ENCODE measurements at regions not wholly inside any gene's neighbourhood (a gene's known extent, or its start where the extent isn't known, plus 50 kb on each side); places are given as distances from the start of the nearest gene placed in this dataset.

DNA sequence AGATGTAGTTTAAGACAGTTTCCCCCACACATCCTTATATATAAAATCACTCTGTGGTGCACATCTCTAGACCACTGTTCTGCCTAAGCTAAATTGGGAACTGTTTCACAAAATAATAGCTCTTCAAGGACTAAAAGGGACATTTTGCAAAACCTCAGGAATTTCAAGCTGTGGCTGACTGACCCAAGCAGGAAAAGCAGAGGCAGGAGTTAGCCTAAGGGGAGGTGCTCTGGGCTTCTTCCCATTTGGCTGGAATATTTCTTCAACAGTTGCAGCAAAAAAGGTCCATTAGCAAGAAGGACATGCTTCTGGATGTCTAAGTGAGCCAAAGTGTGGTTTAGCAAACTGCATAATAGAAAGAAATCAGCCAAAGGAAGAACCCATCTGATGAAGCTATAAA, 551.2 kb upstream of the ANKRD30A start:
- Histone ChIP-seq H3K27ac (ENCODE audit: low read depth, low read length) (no peak overlapping the region), H3K36me3 (ENCODE audit: control insufficient read depth, insufficient read depth, low read length) (no peaks in the 10 kb centered on the region), H3K27me3 (ENCODE audit: control insufficient read depth, insufficient read depth, low read length) (no peaks in the 10 kb centered on the region), H3K9me3 (ENCODE audit: control insufficient read depth, insufficient read depth, low read length) (no peaks in the 10 kb centered on the region), H3K4me3 (ENCODE audit: low read depth, low read length) (no peak overlapping the region), H3K4me1 (ENCODE audit: control insufficient read depth, insufficient read depth, low read length) (no peaks in the 10 kb centered on the region)
- no peak for DNase-seq (ENCODE audit: low read depth in 4 of 6, low spot score in 6 of 6)

DNA sequence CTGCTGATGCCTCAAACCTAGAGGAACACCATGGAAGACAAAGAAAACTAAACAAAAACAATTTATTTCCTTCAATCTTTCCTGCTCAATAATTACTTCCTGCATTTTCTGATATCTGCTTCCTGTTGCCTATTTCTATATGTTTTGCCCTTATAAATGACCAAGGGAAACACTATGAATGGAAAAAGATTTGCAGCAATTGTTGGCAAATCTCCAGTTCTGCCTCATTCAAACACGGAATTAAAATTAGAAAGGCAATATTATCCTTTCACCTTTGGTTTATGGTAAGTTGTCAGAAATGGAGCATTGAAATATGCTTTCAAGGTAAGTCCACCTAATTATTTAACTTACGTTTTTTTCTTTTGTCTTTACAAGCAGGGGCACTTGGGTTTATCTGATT, 552.2 kb upstream of the ANKRD30A start:
- no peak for DNase-seq (ENCODE audit: low read depth in 4 of 6, low spot score in 6 of 6)
- H3K36me3 ChIP-seq (ENCODE audit: control insufficient read depth, insufficient read depth, low read length) = no peaks in the 10 kb centered on the region
- no peaks in the 10 kb centered on the region for H3K4me1 ChIP-seq (ENCODE audit: control insufficient read depth, insufficient read depth, low read length)
- H3K27ac ChIP-seq (ENCODE audit: low read depth, low read length) = no peak overlapping the region
- no peak overlapping the region for H3K4me3 ChIP-seq (ENCODE audit: low read depth, low read length)
- no CpG with 5 or more reads among the region's 2 CpGs for WGBS (ENCODE audit: insufficient coverage)
- H3K27me3 ChIP-seq (ENCODE audit: control insufficient read depth, insufficient read depth, low read length) = no peaks in the 10 kb centered on the region
- no peaks in the 10 kb centered on the region for H3K9me3 ChIP-seq (ENCODE audit: control insufficient read depth, insufficient read depth, low read length)

DNA sequence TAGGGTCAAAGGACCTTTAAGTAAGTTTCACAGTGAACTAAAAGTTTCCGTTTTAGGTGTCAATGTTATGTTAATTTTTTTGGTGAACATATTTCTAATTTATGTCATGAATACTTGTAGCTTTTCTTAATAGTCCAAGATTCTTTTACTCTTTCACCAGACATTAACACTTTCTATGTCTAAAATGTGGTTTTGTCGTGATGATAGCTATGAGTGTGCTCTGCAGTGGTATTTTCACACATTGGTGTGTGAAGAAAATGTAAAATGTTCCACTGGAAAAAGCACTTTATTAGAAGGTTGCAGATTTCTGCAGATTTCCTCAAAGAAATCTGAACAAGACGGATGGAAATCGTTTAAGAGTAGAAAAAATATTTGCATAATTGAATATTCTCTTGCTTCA, 561.0 kb upstream of the ANKRD30A start:
- Histone ChIP-seq H3K27ac (ENCODE audit: low read depth, low read length) (no peak overlapping the region), H3K4me3 (ENCODE audit: low read depth, low read length) (no peak overlapping the region), H3K9me3 (ENCODE audit: control insufficient read depth, insufficient read depth, low read length) (no peaks in the 10 kb centered on the region), H3K36me3 (ENCODE audit: control insufficient read depth, insufficient read depth, low read length) (no peaks in the 10 kb centered on the region), H3K4me1 (ENCODE audit: control insufficient read depth, insufficient read depth, low read length) (no peaks in the 10 kb centered on the region), H3K27me3 (ENCODE audit: control insufficient read depth, insufficient read depth, low read length) (no peaks in the 10 kb centered on the region)
- no peak for DNase-seq (ENCODE audit: low read depth in 4 of 6, low spot score in 6 of 6)
- no CpG with 5 or more reads among the region's 4 CpGs for WGBS (ENCODE audit: insufficient coverage)

DNA sequence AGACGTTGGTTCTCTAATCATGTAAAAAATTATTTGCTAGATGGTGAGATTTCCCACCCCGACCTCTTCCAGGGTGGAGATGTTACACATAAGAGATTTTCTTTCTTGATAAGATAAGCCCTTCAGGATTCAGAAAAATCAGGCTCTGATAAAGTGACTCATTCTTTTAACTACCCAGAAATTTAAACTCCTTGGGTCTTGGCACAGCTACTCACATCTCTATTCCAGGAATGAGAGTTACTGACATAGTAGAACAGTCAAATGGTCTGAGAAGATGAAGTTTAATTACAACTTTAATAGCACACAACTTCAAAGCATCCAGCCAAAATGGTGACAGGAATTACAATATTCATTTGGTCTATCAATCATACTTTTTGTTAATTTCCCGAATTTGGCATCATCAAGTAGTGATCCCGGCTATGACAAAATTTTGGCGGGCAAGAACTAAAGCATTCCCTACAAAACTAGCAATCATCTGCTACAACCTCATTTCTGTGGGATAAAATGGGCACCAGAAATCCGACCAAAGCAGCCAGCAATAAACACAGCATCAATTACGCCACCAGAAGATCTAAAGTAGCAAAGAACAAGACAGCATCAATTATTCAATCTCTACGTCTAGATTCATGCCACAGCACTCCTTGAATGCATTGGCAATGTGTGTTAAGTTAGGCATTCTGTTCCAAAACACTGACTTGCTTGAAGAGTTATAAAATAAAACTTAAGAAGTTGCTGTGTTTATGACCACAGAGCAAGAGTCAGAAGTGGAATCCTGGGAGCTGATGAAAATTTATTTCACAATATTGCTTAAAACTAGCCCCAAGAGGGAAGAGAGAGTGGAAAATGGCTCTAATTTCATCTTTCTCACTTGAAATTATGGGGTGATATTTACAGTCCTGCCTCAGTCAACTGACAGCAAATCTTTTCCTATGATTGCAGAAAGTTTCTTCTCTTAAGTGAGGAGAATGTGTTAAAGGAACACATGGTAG, 565.7 kb upstream of the ANKRD30A start:
- DNase-seq (ENCODE audit: low read depth in 4 of 6, low spot score in 6 of 6) = peak in 2 of 6 donors; percentile 55 to 56
- H3K4me3 ChIP-seq (ENCODE audit: low read depth, low read length) = no peak overlapping the region
- H3K9me3 ChIP-seq (ENCODE audit: control insufficient read depth, insufficient read depth, low read length) = no peaks in the 10 kb centered on the region
- no peaks in the 10 kb centered on the region for H3K27me3 ChIP-seq (ENCODE audit: control insufficient read depth, insufficient read depth, low read length)
- WGBS (ENCODE audit: insufficient coverage) = 64% methylated on average over 3 of the region's 8 CpGs
- no peaks in the 10 kb centered on the region for H3K4me1 ChIP-seq (ENCODE audit: control insufficient read depth, insufficient read depth, low read length)
- no peaks in the 10 kb centered on the region for H3K36me3 ChIP-seq (ENCODE audit: control insufficient read depth, insufficient read depth, low read length)
- H3K27ac ChIP-seq (ENCODE audit: low read depth, low read length) = no peak overlapping the region

DNA sequence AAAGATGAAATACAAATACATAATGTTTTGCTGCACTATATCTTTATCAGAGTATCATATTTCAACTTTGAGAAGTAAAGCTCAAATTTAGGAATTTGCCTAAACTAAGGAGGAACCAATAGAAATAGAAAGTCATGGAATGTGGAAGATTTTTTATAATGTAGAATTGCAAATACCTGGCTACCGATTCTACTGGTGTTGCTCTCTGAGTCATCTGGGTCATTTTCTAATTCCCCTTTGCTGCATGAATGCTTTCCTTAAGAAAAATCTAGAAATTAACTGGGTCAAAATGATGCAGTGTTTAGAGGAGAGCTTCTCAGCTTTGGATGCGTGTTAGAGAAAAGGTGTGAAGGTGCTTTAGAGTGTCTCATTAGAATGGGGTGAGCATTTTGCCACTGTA, 568.9 kb upstream of the ANKRD30A start:
- Histone ChIP-seq H3K27ac (ENCODE audit: low read depth, low read length) (no peak overlapping the region), H3K9me3 (ENCODE audit: control insufficient read depth, insufficient read depth, low read length) (no peaks in the 10 kb centered on the region), H3K27me3 (ENCODE audit: control insufficient read depth, insufficient read depth, low read length) (no peaks in the 10 kb centered on the region), H3K4me3 (ENCODE audit: low read depth, low read length) (no peak overlapping the region), H3K36me3 (ENCODE audit: control insufficient read depth, insufficient read depth, low read length) (no peaks in the 10 kb centered on the region), H3K4me1 (ENCODE audit: control insufficient read depth, insufficient read depth, low read length) (no peaks in the 10 kb centered on the region)
- 29% methylated on average over 1 of the region's 2 CpGs for WGBS (ENCODE audit: insufficient coverage)
- DNase-seq (ENCODE audit: low read depth in 4 of 6, low spot score in 6 of 6) = no peak

DNA sequence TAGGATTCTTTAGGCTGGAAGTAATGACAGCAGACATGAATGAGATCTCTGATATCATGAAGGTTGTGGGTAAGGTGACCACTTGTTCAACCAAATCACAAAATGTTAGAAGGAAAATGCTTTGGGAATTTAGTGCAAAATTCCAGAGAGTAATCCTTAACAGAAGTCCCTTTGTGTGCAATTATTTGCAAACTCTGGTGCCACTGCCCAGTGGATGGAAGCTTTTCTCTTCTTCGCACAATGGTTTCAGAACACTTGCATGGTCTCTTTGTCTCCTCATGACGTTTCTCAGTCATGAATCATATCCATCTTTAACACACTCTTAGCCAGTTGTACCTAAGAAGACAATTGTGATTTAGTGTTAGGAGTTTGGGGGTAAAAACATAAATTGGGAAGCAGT, 570.4 kb upstream of the ANKRD30A start:
- Histone ChIP-seq H3K4me1 (ENCODE audit: control insufficient read depth, insufficient read depth, low read length) (no peaks in the 10 kb centered on the region), H3K27ac (ENCODE audit: low read depth, low read length) (peak overlapping the region; percentile 58), H3K9me3 (ENCODE audit: control insufficient read depth, insufficient read depth, low read length) (no peaks in the 10 kb centered on the region), H3K36me3 (ENCODE audit: control insufficient read depth, insufficient read depth, low read length) (no peaks in the 10 kb centered on the region), H3K4me3 (ENCODE audit: low read depth, low read length) (no peak overlapping the region), H3K27me3 (ENCODE audit: control insufficient read depth, insufficient read depth, low read length) (no peaks in the 10 kb centered on the region)
- 67% methylated on average over 1 of the region's 2 CpGs for WGBS (ENCODE audit: insufficient coverage)
- peak in 1 of 6 donors; percentile 8 for DNase-seq (ENCODE audit: low read depth in 4 of 6, low spot score in 6 of 6)

DNA sequence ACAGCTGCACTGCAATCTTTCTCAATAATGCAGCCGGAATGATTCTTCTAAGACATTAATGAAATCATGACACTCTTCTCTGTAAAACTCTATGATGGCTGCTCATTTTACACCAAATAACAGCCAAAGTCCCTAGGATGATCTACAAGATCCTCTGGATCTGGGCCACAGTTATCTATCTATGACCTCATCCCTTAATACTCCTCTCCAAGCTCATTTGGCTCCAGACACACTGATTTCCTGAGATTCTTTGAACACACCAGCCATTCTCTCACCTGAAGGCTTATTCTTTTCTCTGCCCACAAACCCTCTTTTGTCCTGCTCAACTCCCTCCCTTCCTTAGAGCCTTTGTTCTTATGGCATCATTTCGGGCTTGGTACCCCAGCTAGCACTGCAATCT, 577.4 kb upstream of the ANKRD30A start:
- no peaks in the 10 kb centered on the region for H3K36me3 ChIP-seq (ENCODE audit: control insufficient read depth, insufficient read depth, low read length)
- WGBS (ENCODE audit: insufficient coverage) = 77% methylated on average over 2 of the region's 2 CpGs
- H3K9me3 ChIP-seq (ENCODE audit: control insufficient read depth, insufficient read depth, low read length) = no peaks in the 10 kb centered on the region
- no peak overlapping the region for H3K4me3 ChIP-seq (ENCODE audit: low read depth, low read length)
- H3K27me3 ChIP-seq (ENCODE audit: control insufficient read depth, insufficient read depth, low read length) = no peaks in the 10 kb centered on the region
- H3K27ac ChIP-seq (ENCODE audit: low read depth, low read length) = no peak overlapping the region
- H3K4me1 ChIP-seq (ENCODE audit: control insufficient read depth, insufficient read depth, low read length) = no peaks in the 10 kb centered on the region
- DNase-seq (ENCODE audit: low read depth in 4 of 6, low spot score in 6 of 6) = no peak

DNA sequence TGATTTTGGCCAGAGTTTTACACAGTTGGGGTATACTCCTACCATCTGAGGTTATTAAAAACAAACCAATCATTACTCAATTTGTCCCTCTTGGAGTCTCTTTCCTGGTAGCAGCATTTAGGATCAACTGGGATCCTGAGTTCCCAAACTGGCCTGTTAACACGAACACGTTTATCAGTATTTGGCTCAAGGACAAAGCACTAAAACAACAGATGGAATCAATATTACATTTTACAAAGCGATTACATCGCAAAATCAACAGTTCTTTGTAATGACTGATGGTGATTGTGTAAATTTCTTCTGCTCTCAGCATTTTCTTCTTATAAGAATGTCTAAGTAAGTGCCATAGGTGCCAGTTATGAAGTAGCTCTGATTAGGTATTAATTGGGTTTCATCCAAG, 582.9 kb upstream of the ANKRD30A start:
- peak in 1 of 6 donors; percentile 6 for DNase-seq (ENCODE audit: low read depth in 4 of 6, low spot score in 6 of 6)
- no peak overlapping the region for H3K4me3 ChIP-seq (ENCODE audit: low read depth, low read length)
- H3K9me3 ChIP-seq (ENCODE audit: control insufficient read depth, insufficient read depth, low read length) = no peaks in the 10 kb centered on the region
- H3K36me3 ChIP-seq (ENCODE audit: control insufficient read depth, insufficient read depth, low read length) = no peaks in the 10 kb centered on the region
- H3K27ac ChIP-seq (ENCODE audit: low read depth, low read length) = no peak overlapping the region
- WGBS (ENCODE audit: insufficient coverage) = no CpG with 5 or more reads among the region's 4 CpGs
- no peaks in the 10 kb centered on the region for H3K4me1 ChIP-seq (ENCODE audit: control insufficient read depth, insufficient read depth, low read length)
- no peaks in the 10 kb centered on the region for H3K27me3 ChIP-seq (ENCODE audit: control insufficient read depth, insufficient read depth, low read length)

DNA sequence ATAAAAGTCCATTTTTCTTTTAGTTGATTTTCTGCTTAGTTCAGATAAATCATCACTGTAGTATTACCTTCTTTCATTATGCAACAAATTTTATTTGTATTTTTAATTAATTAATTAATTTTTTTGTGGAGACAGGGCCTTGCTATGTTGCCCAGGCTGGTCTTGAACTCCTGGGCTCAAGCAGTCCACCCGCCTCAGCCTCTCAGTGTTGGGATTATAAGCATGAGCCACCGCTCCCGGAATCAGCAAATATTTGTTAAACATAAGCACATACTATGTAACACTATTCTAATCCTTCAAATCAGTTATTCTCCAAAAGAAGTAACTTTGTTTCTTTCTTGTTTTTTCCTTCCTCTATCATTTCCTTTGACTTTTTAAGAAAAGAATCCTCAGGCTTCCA, 584.8 kb upstream of the ANKRD30A start:
- Histone ChIP-seq H3K9me3 (ENCODE audit: control insufficient read depth, insufficient read depth, low read length) (no peaks in the 10 kb centered on the region), H3K36me3 (ENCODE audit: control insufficient read depth, insufficient read depth, low read length) (no peaks in the 10 kb centered on the region), H3K27me3 (ENCODE audit: control insufficient read depth, insufficient read depth, low read length) (no peaks in the 10 kb centered on the region), H3K27ac (ENCODE audit: low read depth, low read length) (no peak overlapping the region), H3K4me3 (ENCODE audit: low read depth, low read length) (no peak overlapping the region), H3K4me1 (ENCODE audit: control insufficient read depth, insufficient read depth, low read length) (no peaks in the 10 kb centered on the region)
- 96% methylated on average over 3 of the region's 3 CpGs for WGBS (ENCODE audit: insufficient coverage)
- DNase-seq (ENCODE audit: low read depth in 4 of 6, low spot score in 6 of 6) = no peak

DNA sequence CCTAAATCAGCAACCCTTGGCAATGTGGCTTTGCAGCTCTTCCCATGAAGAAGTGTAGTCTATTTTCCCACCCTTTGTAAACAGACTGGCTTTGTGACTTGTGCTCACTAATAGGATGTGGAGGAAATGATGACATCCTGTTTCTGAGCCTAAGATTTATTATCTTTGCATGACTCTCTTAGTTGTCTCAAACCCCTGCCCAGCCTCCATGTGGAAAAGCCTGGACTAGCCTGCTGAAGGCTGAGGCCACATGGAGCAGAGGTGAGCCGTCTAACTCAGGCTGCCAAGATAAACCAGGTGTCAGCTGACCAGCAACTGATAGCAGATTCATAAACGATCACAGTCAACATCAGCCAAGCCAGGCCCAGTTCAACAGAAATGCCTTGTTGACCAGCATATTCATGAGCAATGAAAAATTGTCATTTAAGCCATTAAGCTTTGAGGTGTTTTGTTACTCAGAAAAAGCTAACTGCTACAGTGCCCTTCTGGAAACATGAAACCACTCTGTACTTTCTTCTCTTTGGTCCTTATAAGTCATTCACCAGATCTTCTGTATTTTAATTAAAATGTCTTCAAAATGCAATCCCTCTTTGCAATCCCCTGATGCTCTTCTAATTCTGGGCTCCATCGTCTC, 586.3 kb upstream of the ANKRD30A start:
- Histone ChIP-seq H3K27ac (ENCODE audit: low read depth, low read length) (no peak overlapping the region), H3K4me1 (ENCODE audit: control insufficient read depth, insufficient read depth, low read length) (no peaks in the 10 kb centered on the region), H3K36me3 (ENCODE audit: control insufficient read depth, insufficient read depth, low read length) (no peaks in the 10 kb centered on the region), H3K4me3 (ENCODE audit: low read depth, low read length) (no peak overlapping the region), H3K27me3 (ENCODE audit: control insufficient read depth, insufficient read depth, low read length) (no peaks in the 10 kb centered on the region), H3K9me3 (ENCODE audit: control insufficient read depth, insufficient read depth, low read length) (no peaks in the 10 kb centered on the region)
- 65% methylated on average over 2 of the region's 3 CpGs for WGBS (ENCODE audit: insufficient coverage)
- no peak for DNase-seq (ENCODE audit: low read depth in 4 of 6, low spot score in 6 of 6)

Measured in spinal cord (tissue), 9 donors.